GM12878 (cell line): ENCODE measurements at regions not wholly inside any gene's neighbourhood (a gene's known extent, or its start where the extent isn't known, plus 50 kb on each side); places are given as distances from the start of the nearest gene placed in this dataset.
"Not testable (repeated sequence)": the region's sequence is repeated elsewhere in the genome, so short reads cannot be mapped to it uniquely, and the experiment has no call there.

ENCODE experiments used
- E2F8 ChIP-seq: fragments of 450-650 bp; IDR thresholded peaks from 2 replicates; pipeline ENCODE4 v1.6.1; 2018; ENCODE audit warnings: mild to moderate bottlenecking, low read depth, moderate library complexity; ENCODE audit not compliant: partially characterized antibody
- EP300 ChIP-seq, 2 experiments: fragments of 150-350 bp in 1 of 2; IDR thresholded peaks; 2 replicates each; pipeline ENCODE4 v1.6.1; 2011 to 2012; ENCODE audit warnings: low read depth in 2 of 2, low read length in 2 of 2, borderline replicate concordance in 1 of 2, improper control_type of control experiment in 1 of 2, inconsistent platforms in 1 of 2; ENCODE audit not compliant: control insufficient read depth in 1 of 2
- FOS ChIP-seq: IDR thresholded peaks from 3 replicates; pipeline ENCODE4 v1.6.1; 2011; ENCODE audit warnings: borderline replicate concordance; ENCODE audit not compliant: insufficient read length; ENCODE audit errors: extremely low read depth
- HDAC6 ChIP-seq: fragments of 200-600 bp; sonication (generic); IDR thresholded peaks from one replicate; pipeline ENCODE4 v1.8.0; 2017; ENCODE audit warnings: antibody characterized with exemption; ENCODE audit not compliant: unreplicated experiment
- SKIL ChIP-seq: fragments of 450-650 bp; IDR thresholded peaks from 2 replicates; pipeline ENCODE4 v1.6.1; 2017; ENCODE audit warnings: mild to moderate bottlenecking, low read depth, inconsistent platforms; ENCODE audit not compliant: poor library complexity, severe bottlenecking
- SMAD1 ChIP-seq: fragments of 450-650 bp; IDR thresholded peaks from 2 replicates; pipeline ENCODE4 v1.6.1; 2018; ENCODE audit warnings: mild to moderate bottlenecking, low read depth; ENCODE audit not compliant: partially characterized antibody
- SMC3 ChIP-seq: IDR thresholded peaks from 2 replicates; pipeline ENCODE4 v1.6.1; 2011; ENCODE audit warnings: low read length, improper control_type of control experiment, borderline replicate concordance
- SUPT20H ChIP-seq: IDR thresholded peaks from 2 replicates; pipeline ENCODE4 v1.6.1; 2011; ENCODE audit warnings: low read depth, mild to moderate bottlenecking, low read length, moderate library complexity, borderline replicate concordance; ENCODE audit not compliant: control insufficient read depth
- TAF1 ChIP-seq: IDR thresholded peaks from 2 replicates; pipeline ENCODE4 v1.6.1; 2011; ENCODE audit warnings: mild to moderate bottlenecking, low read depth, low read length, borderline replicate concordance
- TF ChIP-seq, protein P1 (sequence below): IDR thresholded peaks from 2 replicates; pipeline ENCODE4 v1.6.1; 2012; ENCODE audit warnings: low read length, inconsistent platforms
- TF ChIP-seq, protein P2 (sequence below), 3 experiments: IDR thresholded peaks in 2 of 3; conservative IDR thresholded peaks in 1 of 3; 2 replicates each; pipeline ENCODE4 v1.5.1; 2011; ENCODE audit warnings: low read depth in 3 of 3, low read length in 3 of 3, mild to moderate bottlenecking in 3 of 3, control low read depth in 2 of 3, moderate library complexity in 2 of 3, inconsistent platforms in 1 of 3, mixed read lengths in 1 of 3; ENCODE audit not compliant: control insufficient read depth in 2 of 3, insufficient read depth in 1 of 3; ENCODE audit errors: extremely low read depth in 1 of 3

DNA sequence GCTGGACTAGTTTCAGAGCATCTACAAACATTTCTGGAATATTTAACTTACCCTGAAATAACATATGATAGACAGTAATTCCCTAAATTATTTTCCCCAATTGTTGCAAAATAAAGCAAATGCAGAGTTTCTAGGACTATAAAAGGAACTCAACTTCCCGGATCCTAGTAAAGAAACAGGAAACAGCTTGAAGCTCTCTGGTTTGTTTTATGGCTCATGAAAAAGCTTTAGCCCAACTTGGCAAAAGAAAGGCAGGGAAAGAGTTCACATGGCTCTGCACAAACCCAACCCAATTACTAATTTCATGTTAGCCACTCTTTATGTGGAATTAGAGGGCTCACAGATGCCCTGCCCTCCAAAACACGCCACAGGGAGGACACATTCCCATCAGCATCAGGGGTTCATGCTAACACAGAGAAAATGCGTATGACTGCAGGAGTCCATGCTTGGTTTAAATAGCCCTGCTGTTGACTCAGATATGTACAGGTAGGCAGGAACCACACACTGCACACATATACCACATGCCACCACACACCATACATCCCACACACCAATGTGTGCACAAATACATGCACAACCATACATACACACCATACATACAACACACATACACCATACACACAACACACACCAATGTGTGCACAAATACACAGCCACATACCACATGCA lies 81.2 kb upstream of the FBXO28 start:
- TF ChIP-seq EP300 (IDR thresholded peaks at IDR 0.05; ENCODE audit: borderline replicate concordance in 1 of 2, control insufficient read depth in 1 of 2, low read depth in 2 of 2, low read length in 2 of 2); TAF1; SUPT20H; HDAC6; SKIL; FOS; SMC3; E2F8; SMAD1: not testable (repeated sequence)
- TF ChIP-seq, protein P1, sequence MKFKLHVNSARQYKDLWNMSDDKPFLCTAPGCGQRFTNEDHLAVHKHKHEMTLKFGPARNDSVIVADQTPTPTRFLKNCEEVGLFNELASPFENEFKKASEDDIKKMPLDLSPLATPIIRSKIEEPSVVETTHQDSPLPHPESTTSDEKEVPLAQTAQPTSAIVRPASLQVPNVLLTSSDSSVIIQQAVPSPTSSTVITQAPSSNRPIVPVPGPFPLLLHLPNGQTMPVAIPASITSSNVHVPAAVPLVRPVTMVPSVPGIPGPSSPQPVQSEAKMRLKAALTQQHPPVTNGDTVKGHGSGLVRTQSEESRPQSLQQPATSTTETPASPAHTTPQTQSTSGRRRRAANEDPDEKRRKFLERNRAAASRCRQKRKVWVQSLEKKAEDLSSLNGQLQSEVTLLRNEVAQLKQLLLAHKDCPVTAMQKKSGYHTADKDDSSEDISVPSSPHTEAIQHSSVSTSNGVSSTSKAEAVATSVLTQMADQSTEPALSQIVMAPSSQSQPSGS, result not testable (repeated sequence)
- TF ChIP-seq, protein P2, sequence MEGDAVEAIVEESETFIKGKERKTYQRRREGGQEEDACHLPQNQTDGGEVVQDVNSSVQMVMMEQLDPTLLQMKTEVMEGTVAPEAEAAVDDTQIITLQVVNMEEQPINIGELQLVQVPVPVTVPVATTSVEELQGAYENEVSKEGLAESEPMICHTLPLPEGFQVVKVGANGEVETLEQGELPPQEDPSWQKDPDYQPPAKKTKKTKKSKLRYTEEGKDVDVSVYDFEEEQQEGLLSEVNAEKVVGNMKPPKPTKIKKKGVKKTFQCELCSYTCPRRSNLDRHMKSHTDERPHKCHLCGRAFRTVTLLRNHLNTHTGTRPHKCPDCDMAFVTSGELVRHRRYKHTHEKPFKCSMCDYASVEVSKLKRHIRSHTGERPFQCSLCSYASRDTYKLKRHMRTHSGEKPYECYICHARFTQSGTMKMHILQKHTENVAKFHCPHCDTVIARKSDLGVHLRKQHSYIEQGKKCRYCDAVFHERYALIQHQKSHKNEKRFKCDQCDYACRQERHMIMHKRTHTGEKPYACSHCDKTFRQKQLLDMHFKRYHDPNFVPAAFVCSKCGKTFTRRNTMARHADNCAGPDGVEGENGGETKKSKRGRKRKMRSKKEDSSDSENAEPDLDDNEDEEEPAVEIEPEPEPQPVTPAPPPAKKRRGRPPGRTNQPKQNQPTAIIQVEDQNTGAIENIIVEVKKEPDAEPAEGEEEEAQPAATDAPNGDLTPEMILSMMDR (IDR thresholded peaks at IDR 0.05 in 2 of 3, conservative IDR thresholded peaks at IDR 0.05 in 1 of 3; ENCODE audit: control insufficient read depth in 2 of 3, extremely low read depth in 1 of 3, insufficient read depth in 1 of 3, low read depth in 3 of 3, low read length in 3 of 3), result not testable (repeated sequence)
